ENCODE measurements at regions not wholly inside any gene's neighbourhood (a gene's known extent, or its start where the extent isn't known, plus 50 kb on each side); places are given as distances from the start of the nearest gene placed in this dataset.

- Mint-ChIP-seq H3K36me3 (ENCODE audit: insufficient read depth) (no peaks in the 10 kb centered on the region), H3K27ac (no peak overlapping the region), H3K9me3 (peaks cover 0 to 8% of the 10 kb centered on the region in 2 donors), H3K27me3 (peaks cover 0 to 16% of the 10 kb centered on the region in 2 donors), H3K4me1 (ENCODE audit: low read depth in 2 of 2) (no peaks in the 10 kb centered on the region), H3K4me3 (no peak overlapping the region)
- ATAC-seq (replicated peaks) = no peak
- no peak for DNase-seq
Measured at GRCh38 chr16:5496013-5496412, 398.4 kb upstream of the EEF2KMT start.

DNA sequence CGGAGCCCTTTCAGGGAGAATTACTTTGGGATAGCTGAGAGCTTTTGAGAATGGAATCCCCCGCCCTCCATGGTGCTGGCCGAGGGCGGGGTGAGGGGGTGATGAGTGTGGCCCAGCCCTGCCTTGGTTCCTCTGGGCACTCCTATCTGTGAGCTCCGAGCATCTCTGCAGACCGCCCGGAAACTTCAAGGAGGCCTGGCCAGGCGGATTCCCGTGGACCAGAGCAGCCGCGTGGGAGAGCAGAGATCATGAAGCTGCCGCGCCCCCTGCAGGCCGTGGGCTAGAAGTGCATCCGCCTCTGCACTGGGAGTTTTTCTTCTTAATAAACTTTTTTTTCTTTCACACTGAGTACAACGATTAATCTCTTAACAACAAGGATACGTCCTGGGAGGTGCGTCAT, 392.9 kb upstream of the EEF2KMT start:
- Mint-ChIP-seq H3K27me3 (peaks cover 0 to 16% of the 10 kb centered on the region in 2 donors), H3K36me3 (ENCODE audit: insufficient read depth) (no peaks in the 10 kb centered on the region), H3K4me3 (no peak overlapping the region), H3K9me3 (no peaks in the 10 kb centered on the region), H3K4me1 (ENCODE audit: low read depth in 2 of 2) (no peaks in the 10 kb centered on the region), H3K27ac (no peak overlapping the region)
- DNase-seq = no peak
- no peak for ATAC-seq (replicated peaks)

GRCh38 chr16:5488581-5488980, 391.0 kb upstream of the EEF2KMT start:
- no peaks in the 10 kb centered on the region for H3K9me3 Mint-ChIP-seq
- H3K27me3 Mint-ChIP-seq = peaks cover 0 to 4% of the 10 kb centered on the region in 2 donors
- H3K4me1 Mint-ChIP-seq (ENCODE audit: low read depth in 2 of 2) = no peaks in the 10 kb centered on the region
- DNase-seq = no peak
- no peak overlapping the region for H3K4me3 Mint-ChIP-seq
- no peak for ATAC-seq (replicated peaks)
- no peak overlapping the region for H3K27ac Mint-ChIP-seq
- H3K36me3 Mint-ChIP-seq (ENCODE audit: insufficient read depth) = no peaks in the 10 kb centered on the region

GRCh38 chr16:5487728-5488127, 390.1 kb upstream of the EEF2KMT start:
- Mint-ChIP-seq H3K27me3 (no peaks in the 10 kb centered on the region), H3K9me3 (no peaks in the 10 kb centered on the region), H3K4me3 (no peak overlapping the region), H3K27ac (no peak overlapping the region), H3K4me1 (ENCODE audit: low read depth in 2 of 2) (no peaks in the 10 kb centered on the region), H3K36me3 (ENCODE audit: insufficient read depth) (no peaks in the 10 kb centered on the region)
- no peak for DNase-seq
- no peak for ATAC-seq (replicated peaks)

DNA sequence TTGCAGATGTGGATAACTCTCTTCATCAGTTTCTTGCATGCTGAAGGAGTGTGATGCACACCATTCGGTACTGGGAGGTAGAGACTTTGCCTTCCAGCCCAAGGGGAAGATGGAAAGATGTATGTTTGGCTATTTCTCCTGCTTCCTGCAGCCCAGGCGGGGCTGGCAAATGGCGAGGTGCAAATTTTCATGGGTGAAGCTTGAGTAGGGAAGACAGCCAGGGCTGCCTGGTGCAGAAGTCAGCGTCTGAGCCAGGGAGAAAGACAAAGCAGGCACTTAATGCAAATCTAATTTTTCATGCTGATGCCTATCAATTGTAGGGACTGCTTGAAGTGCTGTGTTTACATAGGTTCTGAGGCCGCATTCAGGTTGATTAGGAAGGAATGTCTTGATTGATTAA, 384.7 kb upstream of the EEF2KMT start:
- Mint-ChIP-seq H3K27ac (no peak overlapping the region), H3K4me1 (ENCODE audit: low read depth in 2 of 2) (no peaks in the 10 kb centered on the region), H3K27me3 (peaks cover 0 to 32% of the 10 kb centered on the region in 2 donors), H3K9me3 (no peaks in the 10 kb centered on the region), H3K4me3 (no peak overlapping the region), H3K36me3 (ENCODE audit: insufficient read depth) (no peaks in the 10 kb centered on the region)
- no peak for DNase-seq
- no peak for ATAC-seq (replicated peaks)

DNA sequence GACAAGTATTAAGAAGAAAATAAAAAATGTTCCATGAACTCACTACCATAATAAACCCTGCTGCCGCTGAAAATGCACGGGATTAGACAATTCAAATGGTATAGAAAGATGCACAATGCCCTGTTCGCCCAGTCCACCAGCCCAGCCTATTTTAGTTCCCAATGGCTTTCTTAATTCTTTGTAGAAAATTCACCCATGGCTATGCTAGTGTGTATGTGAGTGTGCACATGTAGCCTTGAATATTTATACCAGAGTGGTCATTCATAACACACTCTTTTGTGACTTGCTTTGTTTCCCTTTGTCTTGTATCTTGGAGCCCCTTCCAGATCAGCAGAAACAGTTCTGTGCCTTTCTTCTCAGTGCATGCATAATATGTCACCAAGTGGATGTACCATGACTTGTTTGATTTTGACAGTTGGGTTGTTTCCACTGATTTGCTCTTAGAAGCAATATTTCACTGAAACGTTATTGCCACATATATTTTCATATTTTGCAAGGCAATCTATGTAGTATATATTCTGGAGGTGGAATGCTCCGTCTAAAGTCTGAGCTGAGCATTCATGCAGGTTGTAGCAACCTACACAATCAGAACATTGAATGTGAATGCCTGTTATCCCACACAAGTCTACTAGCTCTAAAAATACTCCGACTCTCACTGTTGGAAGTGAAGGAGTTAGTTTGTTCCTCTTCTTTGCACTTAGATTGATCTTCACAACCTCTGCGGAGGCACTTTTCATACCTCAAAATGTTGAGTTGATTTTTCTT, 383.0 kb upstream of the EEF2KMT start:
- H3K27me3 Mint-ChIP-seq = peaks cover 0 to 32% of the 10 kb centered on the region in 2 donors
- H3K4me3 Mint-ChIP-seq = no peak overlapping the region
- H3K36me3 Mint-ChIP-seq (ENCODE audit: insufficient read depth) = no peaks in the 10 kb centered on the region
- peaks cover 0 to 1% of the 10 kb centered on the region in 2 donors for H3K9me3 Mint-ChIP-seq
- DNase-seq (no peak), ATAC-seq (replicated peaks) (no peak)
- H3K27ac Mint-ChIP-seq = no peak overlapping the region
- H3K4me1 Mint-ChIP-seq (ENCODE audit: low read depth in 2 of 2) = no peaks in the 10 kb centered on the region

- no peaks in the 10 kb centered on the region for H3K4me1 Mint-ChIP-seq (ENCODE audit: low read depth in 2 of 2)
- H3K27ac Mint-ChIP-seq = no peak overlapping the region
- ATAC-seq (replicated peaks) = no peak
- H3K27me3 Mint-ChIP-seq = peaks cover 0 to 32% of the 10 kb centered on the region in 2 donors
- peaks cover 0 to 1% of the 10 kb centered on the region in 2 donors for H3K9me3 Mint-ChIP-seq
- no peak for DNase-seq
- no peaks in the 10 kb centered on the region for H3K36me3 Mint-ChIP-seq (ENCODE audit: insufficient read depth)
- no peak overlapping the region for H3K4me3 Mint-ChIP-seq
Measured at GRCh38 chr16:5479926-5480325, 382.3 kb upstream of the EEF2KMT start.

DNA sequence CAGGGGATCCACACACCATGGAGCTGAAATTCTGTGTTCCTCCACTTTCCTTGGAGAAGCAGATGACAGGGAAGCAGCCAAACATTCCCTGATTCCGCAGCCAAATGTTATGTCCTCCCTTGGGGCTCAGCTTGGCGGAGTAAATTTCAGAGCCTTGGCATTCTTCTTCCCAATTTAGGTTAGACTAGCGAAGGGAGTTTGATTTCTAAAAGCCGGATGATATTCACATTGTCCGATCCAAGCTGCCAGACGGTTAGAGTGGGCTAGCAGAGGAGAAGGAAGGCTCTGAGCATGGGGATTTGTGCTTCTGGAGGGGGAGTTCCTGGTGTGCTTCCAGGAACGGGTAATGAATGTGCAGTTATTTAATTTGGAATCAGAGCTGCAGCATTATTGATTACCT, 380.4 kb upstream of the EEF2KMT start:
- Mint-ChIP-seq H3K36me3 (ENCODE audit: insufficient read depth) (no peaks in the 10 kb centered on the region), H3K4me1 (ENCODE audit: low read depth in 2 of 2) (no peaks in the 10 kb centered on the region), H3K27ac (no peak overlapping the region), H3K9me3 (peaks cover 0 to 1% of the 10 kb centered on the region in 2 donors), H3K27me3 (peaks cover 4 to 36% of the 10 kb centered on the region in 2 donors), H3K4me3 (no peak overlapping the region)
- DNase-seq (no peak), ATAC-seq (replicated peaks) (no peak)

- Mint-ChIP-seq H3K27ac (no peak overlapping the region), H3K36me3 (ENCODE audit: insufficient read depth) (no peaks in the 10 kb centered on the region), H3K9me3 (peaks cover 0 to 1% of the 10 kb centered on the region in 2 donors), H3K4me1 (ENCODE audit: low read depth in 2 of 2) (peaks cover 0 to 2% of the 10 kb centered on the region in 2 donors), H3K4me3 (no peak overlapping the region), H3K27me3 (peaks cover 10 to 41% of the 10 kb centered on the region in 2 donors)
- no peak for ATAC-seq (replicated peaks)
- DNase-seq = no peak
Measured at GRCh38 chr16:5477251-5477650, 379.7 kb upstream of the EEF2KMT start.

DNA sequence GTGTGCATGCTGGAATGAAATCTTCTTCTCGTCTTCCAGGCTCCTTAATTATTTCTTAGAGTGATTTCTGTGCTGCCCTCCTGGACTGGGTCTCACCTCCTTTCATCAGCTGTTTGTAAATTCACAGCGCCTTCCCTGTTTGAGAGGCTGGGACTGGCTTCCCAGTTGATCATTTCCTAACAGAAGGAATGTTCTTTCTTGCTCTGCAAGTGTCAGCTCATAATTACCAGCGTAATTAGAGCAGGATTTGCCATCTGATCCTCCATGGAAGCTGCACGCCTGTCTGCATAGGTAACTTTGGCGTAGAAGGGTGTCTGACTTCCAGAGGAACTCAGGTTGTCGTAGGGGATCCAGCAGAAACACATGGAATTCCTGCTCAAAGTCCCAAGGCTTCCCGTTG, 375.0 kb upstream of the EEF2KMT start:
- H3K27ac Mint-ChIP-seq = no peak overlapping the region

DNA sequence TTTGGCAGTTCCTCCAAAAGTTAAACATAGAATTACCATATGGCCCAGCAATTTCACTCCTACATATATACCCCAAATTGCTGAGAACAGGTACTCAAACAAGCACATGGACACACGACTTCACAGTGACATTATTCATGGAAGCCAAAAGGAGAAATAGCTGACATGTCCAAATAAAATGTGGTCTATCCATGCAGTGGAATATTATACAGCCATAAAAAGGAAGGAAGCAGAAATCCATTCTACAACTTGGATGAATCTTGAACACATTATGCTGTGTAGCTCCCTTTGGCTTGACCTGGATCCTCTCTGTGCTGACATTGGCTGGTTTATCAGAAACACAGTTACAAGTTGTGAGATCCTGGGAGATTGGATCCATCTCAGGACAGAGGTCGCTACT, 370.9 kb upstream of the EEF2KMT start:
- ATAC-seq (replicated peaks) (no peak), DNase-seq (no peak)
- Mint-ChIP-seq H3K27me3 (peaks cover 10 to 32% of the 10 kb centered on the region in 2 donors), H3K9me3 (peaks cover 4 to 10% of the 10 kb centered on the region in 2 donors), H3K36me3 (ENCODE audit: insufficient read depth) (no peaks in the 10 kb centered on the region), H3K4me3 (no peak overlapping the region), H3K27ac (no peak overlapping the region), H3K4me1 (ENCODE audit: low read depth in 2 of 2) (peaks cover 0 to 5% of the 10 kb centered on the region in 2 donors)

More for the DNA sequence above, 375.0 kb upstream of the EEF2KMT start:
- Mint-ChIP-seq H3K4me1 (ENCODE audit: low read depth in 2 of 2) (peaks cover 0 to 5% of the 10 kb centered on the region in 2 donors), H3K27me3 (peaks cover 10 to 21% of the 10 kb centered on the region in 2 donors), H3K36me3 (ENCODE audit: insufficient read depth) (no peaks in the 10 kb centered on the region), H3K4me3 (no peak overlapping the region), H3K9me3 (peaks cover 0 to 5% of the 10 kb centered on the region in 2 donors)
- ATAC-seq (replicated peaks) (no peak), DNase-seq (no peak)

DNA sequence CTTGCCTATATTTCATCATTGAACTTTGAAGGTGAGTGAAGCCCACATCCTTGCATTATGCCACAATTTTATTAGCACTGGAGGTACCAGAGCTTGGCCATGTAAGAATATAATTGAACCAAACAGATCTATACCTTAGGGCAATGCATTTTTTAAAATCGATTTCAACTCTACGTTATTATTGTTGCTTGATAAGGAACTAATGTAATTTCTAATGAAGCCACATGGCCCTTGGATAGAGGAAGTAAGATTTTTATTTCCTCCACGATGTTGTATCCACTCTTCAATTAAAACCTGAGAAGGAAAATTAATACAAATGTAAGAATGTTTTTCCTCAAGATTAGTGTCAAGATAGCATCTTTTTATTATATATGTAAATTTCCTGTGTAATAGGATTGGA, 370.0 kb upstream of the EEF2KMT start:
- H3K27me3 Mint-ChIP-seq = peaks cover 2 to 23% of the 10 kb centered on the region in 2 donors
- no peak overlapping the region for H3K27ac Mint-ChIP-seq
- H3K36me3 Mint-ChIP-seq (ENCODE audit: insufficient read depth) = no peaks in the 10 kb centered on the region
- peaks cover 0 to 4% of the 10 kb centered on the region in 2 donors for H3K4me1 Mint-ChIP-seq (ENCODE audit: low read depth in 2 of 2)
- no peak overlapping the region for H3K4me3 Mint-ChIP-seq
- DNase-seq (no peak), ATAC-seq (replicated peaks) (no peak)
- H3K9me3 Mint-ChIP-seq = peaks cover 4 to 10% of the 10 kb centered on the region in 2 donors

- peaks cover 0 to 13% of the 10 kb centered on the region in 2 donors for H3K27me3 Mint-ChIP-seq
- DNase-seq (no peak), ATAC-seq (replicated peaks) (no peak)
- peaks cover 4 to 10% of the 10 kb centered on the region in 2 donors for H3K9me3 Mint-ChIP-seq
- H3K27ac Mint-ChIP-seq = no peak overlapping the region
- H3K36me3 Mint-ChIP-seq (ENCODE audit: insufficient read depth) = no peaks in the 10 kb centered on the region
- no peaks in the 10 kb centered on the region for H3K4me1 Mint-ChIP-seq (ENCODE audit: low read depth in 2 of 2)
- no peak overlapping the region for H3K4me3 Mint-ChIP-seq
Measured at GRCh38 chr16:5466551-5466950, 369.0 kb upstream of the EEF2KMT start.

GRCh38 chr16:5465714-5466113, 368.1 kb upstream of the EEF2KMT start:
- no peak overlapping the region for H3K27ac Mint-ChIP-seq
- no peaks in the 10 kb centered on the region for H3K4me1 Mint-ChIP-seq (ENCODE audit: low read depth in 2 of 2)
- H3K4me3 Mint-ChIP-seq = no peak overlapping the region
- peaks cover 4 to 10% of the 10 kb centered on the region in 2 donors for H3K9me3 Mint-ChIP-seq
- peaks cover 0 to 13% of the 10 kb centered on the region in 2 donors for H3K27me3 Mint-ChIP-seq
- no peak for ATAC-seq (replicated peaks)
- DNase-seq = no peak
- no peaks in the 10 kb centered on the region for H3K36me3 Mint-ChIP-seq (ENCODE audit: insufficient read depth)
